ENCODE measurements at regions not wholly inside any gene's neighbourhood (a gene's known extent, or its start where the extent isn't known, plus 50 kb on each side); places are given as distances from the start of the nearest gene placed in this dataset.

DNA sequence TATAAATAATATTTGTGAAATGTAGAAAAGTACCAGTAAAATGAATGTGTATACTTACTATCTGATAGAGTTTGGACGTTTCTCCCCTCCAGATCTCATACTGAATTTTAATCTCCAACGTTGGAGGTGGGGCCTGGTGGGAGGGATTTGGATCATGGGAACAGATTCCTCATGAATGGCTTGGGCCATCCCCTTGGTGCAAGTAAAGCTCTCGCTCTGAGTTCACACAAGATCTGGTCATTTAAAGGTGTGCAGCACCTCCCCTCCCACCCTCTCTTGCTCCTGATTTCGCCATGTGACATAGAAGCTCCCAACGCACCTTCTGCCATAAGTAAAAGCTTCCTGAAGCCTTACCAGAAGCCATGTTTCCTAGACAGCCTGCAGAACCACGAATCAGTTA lies 219.0 kb downstream of the HACE1 start:
- WGBS: 68% methylated on average over 6 of the region's 6 CpGs
- no peak for DNase-seq (ENCODE audit: low spot score)
- no peaks in the 10 kb centered on the region for H3K36me3 ChIP-seq (ENCODE audit: control insufficient read depth in 4 of 4, insufficient read depth in 3 of 4, low read depth in 1 of 4, low read length in 3 of 4)
- H3K27ac ChIP-seq (ENCODE audit: low read depth in 1 of 2, low read length in 2 of 2): no peak overlapping the region
- no peak overlapping the region for H3K9ac ChIP-seq (ENCODE audit: low read depth in 1 of 2, low read length in 2 of 2)
- H3K4me3 ChIP-seq (ENCODE audit: low read depth in 1 of 3, low read length in 3 of 3): no peak overlapping the region
- no peaks in the 10 kb centered on the region for H3K4me1 ChIP-seq (ENCODE audit: control insufficient read depth in 4 of 4, insufficient read depth in 4 of 4, low read length in 3 of 4)
- TF ChIP-seq EGR1 (IDR thresholded peaks at IDR 0.05; ENCODE audit: low read depth in 2 of 2): no peak
- TF ChIP-seq ATF3 (IDR thresholded peaks at IDR 0.05): no peak
- no peak for TF ChIP-seq GABPA (IDR thresholded peaks at IDR 0.05 in 1 of 2, conservative IDR thresholded peaks at IDR 0.05 in 1 of 2)
- TF ChIP-seq SP1 (IDR thresholded peaks at IDR 0.05): no peak
- TF ChIP-seq, protein P1, sequence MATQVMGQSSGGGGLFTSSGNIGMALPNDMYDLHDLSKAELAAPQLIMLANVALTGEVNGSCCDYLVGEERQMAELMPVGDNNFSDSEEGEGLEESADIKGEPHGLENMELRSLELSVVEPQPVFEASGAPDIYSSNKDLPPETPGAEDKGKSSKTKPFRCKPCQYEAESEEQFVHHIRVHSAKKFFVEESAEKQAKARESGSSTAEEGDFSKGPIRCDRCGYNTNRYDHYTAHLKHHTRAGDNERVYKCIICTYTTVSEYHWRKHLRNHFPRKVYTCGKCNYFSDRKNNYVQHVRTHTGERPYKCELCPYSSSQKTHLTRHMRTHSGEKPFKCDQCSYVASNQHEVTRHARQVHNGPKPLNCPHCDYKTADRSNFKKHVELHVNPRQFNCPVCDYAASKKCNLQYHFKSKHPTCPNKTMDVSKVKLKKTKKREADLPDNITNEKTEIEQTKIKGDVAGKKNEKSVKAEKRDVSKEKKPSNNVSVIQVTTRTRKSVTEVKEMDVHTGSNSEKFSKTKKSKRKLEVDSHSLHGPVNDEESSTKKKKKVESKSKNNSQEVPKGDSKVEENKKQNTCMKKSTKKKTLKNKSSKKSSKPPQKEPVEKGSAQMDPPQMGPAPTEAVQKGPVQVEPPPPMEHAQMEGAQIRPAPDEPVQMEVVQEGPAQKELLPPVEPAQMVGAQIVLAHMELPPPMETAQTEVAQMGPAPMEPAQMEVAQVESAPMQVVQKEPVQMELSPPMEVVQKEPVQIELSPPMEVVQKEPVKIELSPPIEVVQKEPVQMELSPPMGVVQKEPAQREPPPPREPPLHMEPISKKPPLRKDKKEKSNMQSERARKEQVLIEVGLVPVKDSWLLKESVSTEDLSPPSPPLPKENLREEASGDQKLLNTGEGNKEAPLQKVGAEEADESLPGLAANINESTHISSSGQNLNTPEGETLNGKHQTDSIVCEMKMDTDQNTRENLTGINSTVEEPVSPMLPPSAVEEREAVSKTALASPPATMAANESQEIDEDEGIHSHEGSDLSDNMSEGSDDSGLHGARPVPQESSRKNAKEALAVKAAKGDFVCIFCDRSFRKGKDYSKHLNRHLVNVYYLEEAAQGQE (IDR thresholded peaks at IDR 0.05): no peak
- no peaks in the 10 kb centered on the region for H3K9me3 ChIP-seq (ENCODE audit: control insufficient read depth in 4 of 4, low read length in 3 of 4)
- H3K27me3 ChIP-seq (ENCODE audit: control insufficient read depth in 4 of 4, insufficient read depth in 4 of 4, low read length in 3 of 4): no peaks in the 10 kb centered on the region

DNA sequence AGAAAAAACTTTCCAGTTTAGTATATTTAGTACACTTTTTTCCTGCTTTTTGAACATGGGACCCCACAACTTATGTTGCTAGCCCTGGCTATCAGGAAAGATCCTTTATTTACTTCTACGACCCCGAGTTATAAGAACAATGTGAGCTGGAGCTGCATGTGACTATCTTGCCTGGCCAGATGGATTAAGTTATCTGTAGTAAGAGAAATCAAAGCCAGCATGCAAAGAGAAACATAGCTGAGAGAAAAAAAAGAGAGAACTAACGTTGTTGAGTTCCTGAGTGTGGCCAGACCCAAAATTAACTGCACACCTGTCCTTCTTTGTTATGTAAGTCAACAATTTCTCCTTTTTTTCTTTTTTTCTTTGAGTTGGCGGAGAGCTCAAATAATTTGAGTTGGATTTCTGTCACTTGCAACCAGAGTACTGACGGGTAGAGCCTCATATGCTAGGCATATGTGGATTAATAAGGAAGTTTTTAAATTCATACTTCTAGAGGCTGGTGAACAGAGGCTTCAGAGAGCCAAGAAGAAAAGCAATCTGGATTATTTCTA lies 219.5 kb downstream of the HACE1 start:
- H3K27me3 ChIP-seq (ENCODE audit: control insufficient read depth in 4 of 4, insufficient read depth in 4 of 4, low read length in 3 of 4): no peaks in the 10 kb centered on the region
- no peak for DNase-seq (ENCODE audit: low spot score)
- H3K27ac ChIP-seq (ENCODE audit: low read depth in 1 of 2, low read length in 2 of 2): no peak overlapping the region
- H3K4me3 ChIP-seq (ENCODE audit: low read depth in 1 of 3, low read length in 3 of 3): no peak overlapping the region
- H3K9ac ChIP-seq (ENCODE audit: low read depth in 1 of 2, low read length in 2 of 2): no peak overlapping the region
- 48% methylated on average over 5 of the region's 5 CpGs for WGBS
- H3K36me3 ChIP-seq (ENCODE audit: control insufficient read depth in 4 of 4, insufficient read depth in 3 of 4, low read depth in 1 of 4, low read length in 3 of 4): no peaks in the 10 kb centered on the region
- no peaks in the 10 kb centered on the region for H3K4me1 ChIP-seq (ENCODE audit: control insufficient read depth in 4 of 4, insufficient read depth in 4 of 4, low read length in 3 of 4)
- H3K9me3 ChIP-seq (ENCODE audit: control insufficient read depth in 4 of 4, low read length in 3 of 4): no peaks in the 10 kb centered on the region
- TF ChIP-seq FOXA2 (IDR thresholded peaks at IDR 0.05): no peak
- TF ChIP-seq CTCF (IDR thresholded peaks at IDR 0.05; ENCODE audit: low read depth, low read length, missing input control): no peak
- TF ChIP-seq HNF4G (IDR thresholded peaks at IDR 0.05): no peak
- TF ChIP-seq NR2F2 (IDR thresholded peaks at IDR 0.05): no peak
- TF ChIP-seq GABPA (IDR thresholded peaks at IDR 0.05 in 1 of 2, conservative IDR thresholded peaks at IDR 0.05 in 1 of 2): no peak
- no peak for TF ChIP-seq RXRA (IDR thresholded peaks at IDR 0.05)
- no peak for TF ChIP-seq SP1 (IDR thresholded peaks at IDR 0.05)
- TF ChIP-seq JUND (IDR thresholded peaks at IDR 0.05): no peak
- no peak for TF ChIP-seq ZBTB33 (IDR thresholded peaks at IDR 0.05)
- no peak for TF ChIP-seq FOXA1 (IDR thresholded peaks at IDR 0.05)
- TF ChIP-seq, protein P1 (IDR thresholded peaks at IDR 0.05): no peak
- no peak for TF ChIP-seq TAF1 (conservative IDR thresholded peaks at IDR 0.05)
- TF ChIP-seq RAD21 (IDR thresholded peaks at IDR 0.05): no peak
- TF ChIP-seq ATF3 (IDR thresholded peaks at IDR 0.05): no peak
- TF ChIP-seq HNF4A (conservative IDR thresholded peaks at IDR 0.05): no peak
- TF ChIP-seq, protein P2, sequence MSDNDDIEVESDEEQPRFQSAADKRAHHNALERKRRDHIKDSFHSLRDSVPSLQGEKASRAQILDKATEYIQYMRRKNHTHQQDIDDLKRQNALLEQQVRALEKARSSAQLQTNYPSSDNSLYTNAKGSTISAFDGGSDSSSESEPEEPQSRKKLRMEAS (IDR thresholded peaks at IDR 0.05): no peak
- no peak for TF ChIP-seq YY1 (IDR thresholded peaks at IDR 0.05)
- TF ChIP-seq EGR1 (IDR thresholded peaks at IDR 0.05; ENCODE audit: low read depth in 2 of 2): no peak

All from liver (tissue), 8 donors.